Upper lobe of right lung (tissue), 1 donor: ENCODE measurements at regions not wholly inside any gene's neighbourhood (a gene's known extent, or its start where the extent isn't known, plus 50 kb on each side); places are given as distances from the start of the nearest gene placed in this dataset.
"Not testable (repeated sequence)": the region's sequence is repeated elsewhere in the genome, so short reads cannot be mapped to it uniquely, and the experiment has no call there.

ENCODE experiments used
- ATAC-seq: fragments of 200-7000 bp; cut with Tn5 transposase; one replicate; pipeline ENCODE4 v1.9.1; 2020; ENCODE audit warnings: mild to moderate bottlenecking, moderate library complexity
- DNase-seq: peaks from one replicate; pipeline ENCODE4 v3.0.0-alpha.2; 2020
- H3K27ac ChIP-seq: fragments of 200-600 bp; one replicate; pipeline ENCODE4 v1.8.0; 2022
- H3K27me3 ChIP-seq: fragments of 200-600 bp; one replicate; pipeline ENCODE4 v1.8.0; 2022; ENCODE audit warnings: mild to moderate bottlenecking
- H3K36me3 ChIP-seq: fragments of 200-600 bp; one replicate; pipeline ENCODE4 v1.8.0; 2022
- H3K4me1 ChIP-seq: fragments of 200-600 bp; one replicate; pipeline ENCODE4 v1.8.0; 2022
- H3K4me3 ChIP-seq: fragments of 200-600 bp; one replicate; pipeline ENCODE4 v1.8.0; 2022; ENCODE audit warnings: mild to moderate bottlenecking
- H3K9me3 ChIP-seq: fragments of 200-600 bp; one replicate; pipeline ENCODE4 v1.8.0; 2022
- CTCF ChIP-seq: fragments of 200-600 bp; IDR thresholded peaks from one replicate; pipeline ENCODE4 v1.8.0; 2022; ENCODE audit warnings: antibody characterized with exemption
- intact Hi-C: fragments of 100-400 bp; cut with DNase I; formaldehyde crosslinking; loops from one replicate; pipeline ENCODE4 v1.11.0; 2022
- donor health status: DM: no; HTN: yes; CAD: no; lungs with severe emphysema.

GRCh38 chr2:75403991-75404428, 156.7 kb downstream of the EVA1A start:
- H3K27ac ChIP-seq: no peak overlapping the region
- DNase-seq (no peak), ATAC-seq (peak; percentile 87)
- peak; percentile 79 for TF ChIP-seq CTCF
- intact Hi-C loops: no loop called here
- H3K4me1 ChIP-seq: no peaks in the 10 kb centered on the region
- H3K9me3 ChIP-seq: no peaks in the 10 kb centered on the region
- no peak overlapping the region for H3K4me3 ChIP-seq
- no peaks in the 10 kb centered on the region for H3K36me3 ChIP-seq
- no peaks in the 10 kb centered on the region for H3K27me3 ChIP-seq

GRCh38 chr2:75396314-75396713, 164.4 kb downstream of the EVA1A start:
- no peak for ATAC-seq
- Histone ChIP-seq H3K27me3 (no peaks in the 10 kb centered on the region), H3K36me3 (no peaks in the 10 kb centered on the region), H3K4me3 (no peak overlapping the region), H3K9me3 (no peaks in the 10 kb centered on the region), H3K4me1 (no peaks in the 10 kb centered on the region), H3K27ac (no peak overlapping the region)
- DNase-seq: no peak
- no peak for TF ChIP-seq CTCF
- intact Hi-C loops: no loop called here

- DNase-seq, ATAC-seq, intact Hi-C loops, H3K4me3 ChIP-seq, H3K9me3 ChIP-seq, H3K36me3 ChIP-seq, H3K4me1 ChIP-seq, H3K27me3 ChIP-seq, H3K27ac ChIP-seq: not testable (repeated sequence)
These were observed 166.0 kb downstream of the EVA1A start for GRCh38 chr2:75394764-75395163.

- H3K9me3 ChIP-seq: no peaks in the 10 kb centered on the region
- ATAC-seq (no peak), DNase-seq (no peak)
- no peaks in the 10 kb centered on the region for H3K4me1 ChIP-seq
- H3K27ac ChIP-seq: no peak overlapping the region
- TF ChIP-seq CTCF: no peak
- no peaks in the 10 kb centered on the region for H3K27me3 ChIP-seq
- H3K36me3 ChIP-seq: no peaks in the 10 kb centered on the region
- intact Hi-C loops: no loop called here
- no peak overlapping the region for H3K4me3 ChIP-seq
These were observed 170.6 kb downstream of the EVA1A start for GRCh38 chr2:75390169-75390568.

GRCh38 chr2:75389271-75389670, 171.5 kb downstream of the EVA1A start:
- Histone ChIP-seq H3K4me1 (no peaks in the 10 kb centered on the region), H3K4me3 (no peak overlapping the region), H3K27me3 (no peaks in the 10 kb centered on the region), H3K9me3 (no peaks in the 10 kb centered on the region), H3K36me3 (no peaks in the 10 kb centered on the region), H3K27ac (no peak overlapping the region)
- DNase-seq (no peak), ATAC-seq (no peak)
- TF ChIP-seq CTCF: no peak
- intact Hi-C loops: no loop called here

- no peak overlapping the region for H3K27ac ChIP-seq
- TF ChIP-seq CTCF: no peak
- no peaks in the 10 kb centered on the region for H3K27me3 ChIP-seq
- intact Hi-C loops: no loop called here
- DNase-seq: no peak
- no peak for ATAC-seq
- no peaks in the 10 kb centered on the region for H3K9me3 ChIP-seq
- H3K4me1 ChIP-seq: no peaks in the 10 kb centered on the region
- H3K36me3 ChIP-seq: no peaks in the 10 kb centered on the region
- no peak overlapping the region for H3K4me3 ChIP-seq
These were observed 179.7 kb downstream of the EVA1A start for GRCh38 chr2:75381032-75381431.
